Activated naive CD4-positive, alpha-beta T cell treated with anti-CD3 and anti-CD28 coated beads, Interleukin-2, amount 50 U/mL, for 24 hours (primary cell): ENCODE measurements at regions not wholly inside any gene's neighbourhood (a gene's known extent, or its start where the extent isn't known, plus 50 kb on each side); places are given as distances from the start of the nearest gene placed in this dataset.
"Not testable (repeated sequence)": the region's sequence is repeated elsewhere in the genome, so short reads cannot be mapped to it uniquely, and the experiment has no call there.

Experiments
- H3K27ac Mint-ChIP-seq: one replicate; pipeline ENCODE4 v1.8.0; 2021; ENCODE audit warnings: mild to moderate bottlenecking, mixed read lengths
- H3K27me3 Mint-ChIP-seq: one replicate; pipeline ENCODE4 v1.8.0; 2021; ENCODE audit warnings: mixed read lengths
- H3K36me3 Mint-ChIP-seq: one replicate; pipeline ENCODE4 v1.8.0; 2021; ENCODE audit warnings: mixed read lengths
- H3K4me1 Mint-ChIP-seq: one replicate; pipeline ENCODE4 v1.8.0; 2021; ENCODE audit warnings: mixed read lengths
- H3K4me3 Mint-ChIP-seq: one replicate; pipeline ENCODE4 v1.8.0; 2021; ENCODE audit warnings: mild to moderate bottlenecking, mixed read lengths
- H3K9me3 Mint-ChIP-seq: one replicate; pipeline ENCODE4 v1.8.0; 2021; ENCODE audit warnings: mixed read lengths

DNA sequence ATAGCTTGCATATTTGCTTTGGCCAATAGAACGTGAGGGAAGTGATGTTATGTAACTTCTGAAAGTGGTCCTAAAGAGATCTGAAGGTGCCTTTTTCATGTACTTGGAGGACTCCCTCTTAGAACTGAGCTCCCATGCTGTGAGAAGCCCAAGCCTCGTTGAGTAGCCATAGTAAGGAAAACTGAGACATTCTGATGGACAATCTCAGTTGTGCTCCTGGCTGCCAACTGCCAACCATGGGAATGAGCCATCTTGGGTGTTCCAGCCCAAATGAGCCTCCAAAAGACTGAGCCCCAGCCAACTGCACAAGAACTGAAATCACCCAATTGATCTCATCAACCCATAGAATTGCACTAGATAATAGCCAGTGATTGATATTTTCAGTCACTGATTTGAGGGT is 106.7 kb downstream of the MRPL39 start:
- Mint-ChIP-seq H3K4me1 (peaks cover 69% of the 10 kb centered on the region), H3K27ac (peak overlapping the region; percentile 93), H3K4me3 (peak overlapping the region; percentile 82), H3K9me3 (peaks cover 20% of the 10 kb centered on the region), H3K27me3 (no peaks in the 10 kb centered on the region), H3K36me3 (peaks cover 25% of the 10 kb centered on the region)

DNA sequence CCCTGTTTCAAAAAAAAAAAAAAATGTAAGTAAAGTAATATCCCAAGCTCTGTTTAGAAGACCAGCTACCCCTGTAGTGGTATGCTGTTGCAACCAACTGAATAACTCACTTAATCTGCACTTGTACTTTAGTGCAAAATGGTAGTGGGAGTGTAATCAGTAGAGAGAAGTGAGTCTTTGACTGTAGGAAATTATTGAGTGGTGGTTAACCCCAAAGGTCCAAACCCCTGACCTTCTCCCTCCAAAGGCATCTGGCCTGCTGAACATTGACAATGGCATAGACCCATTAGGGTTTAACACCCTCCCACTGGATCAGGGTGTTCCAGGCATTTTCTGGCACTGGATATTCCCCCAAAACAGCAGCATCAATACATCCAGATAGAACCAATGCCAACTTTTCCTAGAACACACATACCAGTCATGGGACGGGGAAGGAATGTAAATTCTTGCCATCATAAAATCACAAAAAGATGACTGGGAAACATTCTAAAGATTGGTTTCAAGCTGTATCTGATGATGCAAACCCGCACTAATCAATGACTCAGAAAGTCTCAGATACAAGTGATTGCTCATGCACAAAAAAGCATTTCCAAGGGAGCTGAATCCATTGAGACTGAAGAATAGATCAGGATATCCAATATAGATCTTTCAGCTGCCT is 110.3 kb downstream of the MRPL39 start:
- Mint-ChIP-seq H3K27me3 (no peaks in the 10 kb centered on the region), H3K4me3 (no peak overlapping the region), H3K9me3 (peaks cover 10% of the 10 kb centered on the region), H3K36me3 (peaks cover 24% of the 10 kb centered on the region), H3K27ac (peak overlapping the region; percentile 4), H3K4me1 (peaks cover 43% of the 10 kb centered on the region)

DNA sequence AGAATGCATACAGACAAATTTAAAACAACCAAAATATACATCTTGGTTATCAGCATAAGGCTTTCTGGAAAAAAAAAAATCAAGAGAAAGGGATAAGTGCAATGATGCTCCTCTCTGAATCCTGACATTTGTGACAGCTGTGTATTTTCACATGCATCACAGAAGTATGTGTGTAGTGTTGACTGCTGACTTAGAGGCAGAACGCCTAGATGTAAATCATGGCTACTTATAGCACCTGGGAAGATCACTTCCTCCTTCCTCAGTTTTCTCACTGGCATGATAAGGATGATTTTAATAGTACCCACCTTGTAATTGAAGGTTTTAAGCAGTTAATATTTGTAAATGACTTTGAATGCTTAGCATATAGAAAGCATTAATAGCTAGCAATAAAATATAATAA is 112.5 kb downstream of the MRPL39 start:
- H3K27ac Mint-ChIP-seq: no peak overlapping the region
- peaks cover 6% of the 10 kb centered on the region for H3K9me3 Mint-ChIP-seq
- no peaks in the 10 kb centered on the region for H3K27me3 Mint-ChIP-seq
- H3K4me1 Mint-ChIP-seq: peaks cover 45% of the 10 kb centered on the region
- no peak overlapping the region for H3K4me3 Mint-ChIP-seq
- H3K36me3 Mint-ChIP-seq: peaks cover 28% of the 10 kb centered on the region

DNA sequence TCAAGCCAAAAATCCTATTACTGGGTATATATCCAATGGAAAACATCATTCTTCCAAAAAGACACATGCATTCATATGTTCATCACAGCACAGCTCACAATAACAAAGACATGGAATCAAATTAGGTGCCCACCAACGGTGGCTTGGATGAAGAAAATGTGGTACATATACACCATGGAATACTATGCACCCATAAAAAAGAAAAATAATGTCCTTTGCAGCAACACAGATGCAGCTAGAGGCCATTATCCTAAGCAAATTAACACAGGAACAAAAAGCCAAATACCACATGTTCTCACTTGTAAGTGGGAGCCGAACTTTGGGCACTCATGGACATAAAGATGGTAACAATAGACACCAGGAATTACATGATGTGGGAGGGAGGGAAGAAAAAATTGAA is 113.6 kb downstream of the MRPL39 start:
- Mint-ChIP-seq H3K4me1 (peaks cover 51% of the 10 kb centered on the region), H3K36me3 (peaks cover 28% of the 10 kb centered on the region), H3K9me3 (peaks cover 11% of the 10 kb centered on the region), H3K4me3 (no peak overlapping the region), H3K27me3 (no peaks in the 10 kb centered on the region), H3K27ac (peak overlapping the region; percentile 79)

DNA sequence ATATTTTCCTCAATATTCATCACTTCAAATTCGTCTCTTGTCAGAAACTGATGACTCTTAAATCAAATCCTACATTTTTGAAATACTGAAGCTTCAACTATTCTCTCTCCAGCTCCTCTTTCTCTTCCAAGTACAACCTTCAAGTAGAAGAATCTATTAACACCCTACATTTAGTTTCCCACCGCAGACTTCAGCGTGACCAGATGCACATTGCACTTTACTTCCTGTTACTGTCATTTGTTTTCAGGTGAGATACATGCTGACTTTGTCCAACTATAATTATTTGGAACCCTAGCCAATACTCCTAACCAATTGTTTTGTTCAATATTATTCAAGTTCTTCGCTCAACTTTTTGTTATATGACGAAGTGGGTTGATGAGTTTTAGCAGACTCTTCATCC is 116.0 kb downstream of the MRPL39 start:
- H3K36me3 Mint-ChIP-seq: peaks cover 25% of the 10 kb centered on the region
- no peaks in the 10 kb centered on the region for H3K27me3 Mint-ChIP-seq
- peaks cover 13% of the 10 kb centered on the region for H3K9me3 Mint-ChIP-seq
- H3K4me1 Mint-ChIP-seq: peaks cover 59% of the 10 kb centered on the region
- H3K27ac Mint-ChIP-seq: peak overlapping the region; percentile 84
- peak overlapping the region; percentile 76 for H3K4me3 Mint-ChIP-seq

DNA sequence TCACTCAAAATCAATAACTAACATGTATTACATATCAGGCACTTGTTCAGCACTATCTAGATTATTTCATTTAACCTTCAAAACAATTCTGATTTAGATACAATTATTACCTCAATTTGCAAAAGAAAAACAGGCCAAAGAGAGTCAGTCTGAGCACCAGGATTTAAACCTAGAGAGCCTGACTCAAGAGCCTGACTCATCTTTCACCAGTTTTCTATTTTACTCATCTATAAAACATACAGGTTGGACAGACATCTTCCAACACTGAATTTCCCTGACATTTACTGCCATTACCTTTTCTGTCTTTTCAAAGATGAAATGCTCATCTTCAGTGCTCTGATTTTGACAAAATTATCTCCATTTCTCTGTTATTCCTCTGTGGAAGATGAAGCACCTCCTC is 116.5 kb downstream of the MRPL39 start:
- Mint-ChIP-seq H3K27me3 (no peaks in the 10 kb centered on the region), H3K4me3 (peak overlapping the region; percentile 76), H3K4me1 (peaks cover 64% of the 10 kb centered on the region), H3K36me3 (peaks cover 25% of the 10 kb centered on the region), H3K9me3 (peaks cover 13% of the 10 kb centered on the region), H3K27ac (peak overlapping the region; percentile 84)

DNA sequence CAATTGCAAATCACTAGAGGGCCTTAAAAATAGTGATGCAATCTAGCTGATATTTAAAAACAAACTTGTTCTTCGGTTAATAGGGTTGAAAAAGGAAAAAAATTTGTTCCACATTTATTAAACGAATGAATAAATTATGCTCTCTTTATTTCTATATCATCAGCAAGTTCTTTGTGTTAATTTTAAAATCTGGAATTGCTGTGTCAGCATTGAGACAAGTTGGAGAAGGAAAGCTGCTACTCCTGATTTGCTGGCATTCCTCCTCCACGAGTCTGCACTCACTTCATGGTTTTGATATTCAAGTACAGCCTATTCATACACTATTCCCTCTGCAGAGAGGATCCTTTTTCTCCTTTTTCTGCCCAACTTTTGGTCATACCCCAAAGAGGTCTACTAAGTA is 117.6 kb downstream of the MRPL39 start:
- Mint-ChIP-seq H3K27me3 (no peaks in the 10 kb centered on the region), H3K36me3 (peaks cover 22% of the 10 kb centered on the region), H3K4me3 (no peak overlapping the region), H3K27ac (peak overlapping the region; percentile 84), H3K4me1 (peaks cover 75% of the 10 kb centered on the region), H3K9me3 (peaks cover 13% of the 10 kb centered on the region)

DNA sequence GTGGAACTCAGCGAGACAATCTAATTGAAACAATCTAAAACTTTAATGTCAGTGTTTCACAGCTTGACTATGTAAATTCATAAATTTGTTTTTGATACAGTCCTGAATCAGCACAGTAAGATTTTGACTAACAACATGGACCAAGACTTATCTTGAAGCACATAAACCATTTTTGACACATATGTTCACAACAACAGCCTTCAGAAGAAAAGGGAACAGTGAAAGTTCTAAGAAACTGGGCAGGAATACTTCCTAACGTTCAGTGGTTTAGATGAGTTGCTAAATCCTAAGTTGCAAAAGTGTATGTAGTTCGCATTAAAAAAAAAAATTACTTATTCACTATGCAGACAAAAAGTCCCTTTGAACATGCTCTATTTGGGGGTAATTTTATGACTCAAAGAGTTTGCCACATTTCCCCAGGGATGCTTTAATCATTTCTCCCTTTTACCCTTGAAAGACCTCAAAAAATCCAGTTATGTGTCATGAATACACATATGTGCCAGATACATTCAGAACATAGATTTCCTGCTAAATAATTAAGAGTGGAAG is 120.2 kb downstream of the MRPL39 start:
- H3K4me3 Mint-ChIP-seq: peak overlapping the region; percentile 53
- peaks cover 28% of the 10 kb centered on the region for H3K36me3 Mint-ChIP-seq
- peaks cover 29% of the 10 kb centered on the region for H3K9me3 Mint-ChIP-seq
- peak overlapping the region; percentile 92 for H3K27ac Mint-ChIP-seq
- H3K27me3 Mint-ChIP-seq: no peaks in the 10 kb centered on the region
- H3K4me1 Mint-ChIP-seq: peaks cover 83% of the 10 kb centered on the region

DNA sequence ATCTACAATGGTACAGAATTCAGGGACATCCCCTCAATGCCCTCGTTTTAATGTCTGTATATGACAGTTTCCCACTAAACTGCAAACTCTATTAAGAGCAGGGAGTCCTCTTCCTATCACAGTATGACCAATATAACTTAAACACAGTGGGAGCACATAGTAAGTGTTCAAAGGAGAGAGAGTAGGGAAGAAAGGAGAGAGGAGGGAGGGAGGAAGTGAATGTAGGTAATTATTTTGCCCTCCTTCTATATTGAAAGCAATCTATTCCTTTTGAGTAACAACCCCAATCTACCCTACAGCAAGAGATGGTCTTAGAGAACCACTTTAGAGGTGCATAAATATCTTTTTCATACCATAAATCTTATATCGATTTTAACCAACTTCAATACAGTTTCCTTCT is 121.4 kb downstream of the MRPL39 start:
- peaks cover 70% of the 10 kb centered on the region for H3K4me1 Mint-ChIP-seq
- H3K27me3 Mint-ChIP-seq: no peaks in the 10 kb centered on the region
- peak overlapping the region; percentile 88 for H3K27ac Mint-ChIP-seq
- peaks cover 35% of the 10 kb centered on the region for H3K9me3 Mint-ChIP-seq
- H3K4me3 Mint-ChIP-seq: no peak overlapping the region
- H3K36me3 Mint-ChIP-seq: peaks cover 33% of the 10 kb centered on the region

DNA sequence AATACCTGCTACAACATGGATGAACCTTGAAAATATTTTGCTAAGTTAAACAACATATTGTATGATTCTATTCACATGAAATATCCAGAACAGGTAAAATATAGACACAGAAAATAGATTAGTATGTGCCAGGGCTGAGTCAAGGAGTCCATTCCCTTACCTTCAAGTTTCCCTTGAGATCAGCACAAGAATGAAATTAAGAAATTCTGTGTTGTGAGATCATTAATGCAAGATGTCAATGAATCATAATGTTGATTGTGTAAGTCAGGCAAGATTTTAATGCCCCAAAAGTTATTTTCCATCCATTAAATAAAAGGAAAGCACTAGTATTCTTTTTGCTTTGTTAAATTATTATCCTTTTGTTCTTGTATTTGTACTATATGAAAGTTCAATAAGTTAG is 139.4 kb downstream of the MRPL39 start:
- Mint-ChIP-seq H3K4me3 (peak overlapping the region; percentile 59), H3K27me3 (no peaks in the 10 kb centered on the region), H3K4me1 (peaks cover 59% of the 10 kb centered on the region), H3K36me3 (peaks cover 20% of the 10 kb centered on the region), H3K27ac (peak overlapping the region; percentile 78), H3K9me3 (peaks cover 27% of the 10 kb centered on the region)

DNA sequence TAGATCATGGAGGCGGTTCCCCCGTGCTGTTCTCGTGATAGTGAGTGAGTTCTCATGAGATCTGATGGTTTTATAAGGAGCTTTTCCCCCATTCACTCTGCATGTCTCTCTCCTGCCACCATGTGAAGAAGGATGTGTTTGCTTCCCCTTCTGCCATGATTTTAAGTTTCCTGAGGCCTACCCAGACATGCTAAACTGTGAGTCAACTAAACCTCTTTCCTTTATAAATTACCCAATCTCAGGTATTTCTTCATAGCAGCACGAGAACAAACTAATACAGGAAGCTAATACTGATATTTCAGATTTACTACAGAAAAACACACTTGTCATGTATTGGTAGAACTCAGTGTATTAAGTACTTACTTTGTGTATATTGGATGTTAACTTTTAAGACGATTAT is 140.2 kb downstream of the MRPL39 start:
- H3K27me3 Mint-ChIP-seq: not testable (repeated sequence)
- peak overlapping the region; percentile 52 for H3K27ac Mint-ChIP-seq
- H3K4me3 Mint-ChIP-seq: peak overlapping the region; percentile 64
- peaks cover 27% of the 10 kb centered on the region for H3K9me3 Mint-ChIP-seq
- H3K4me1 Mint-ChIP-seq: peaks cover 66% of the 10 kb centered on the region
- peaks cover 23% of the 10 kb centered on the region for H3K36me3 Mint-ChIP-seq

DNA sequence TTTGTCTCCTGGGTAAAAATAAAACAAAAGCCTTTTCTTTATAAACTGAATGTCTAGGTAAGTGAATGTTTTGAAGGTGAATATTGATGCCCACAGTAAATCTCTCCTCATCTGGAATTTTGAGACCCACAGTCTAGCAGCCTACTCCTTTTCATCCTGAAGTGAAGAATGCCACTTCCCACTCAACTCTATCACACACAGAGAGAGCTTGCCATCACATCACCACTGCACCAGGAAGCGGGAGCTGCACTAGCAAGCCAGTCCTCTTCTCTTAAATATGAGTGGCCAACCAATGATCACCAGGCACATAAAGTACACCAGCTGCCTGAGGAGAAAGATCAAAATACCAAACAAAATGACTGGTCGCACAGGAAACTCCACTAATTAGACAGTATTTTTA is 140.8 kb downstream of the MRPL39 start:
- Mint-ChIP-seq H3K27ac (no peak overlapping the region), H3K4me1 (peaks cover 72% of the 10 kb centered on the region), H3K4me3 (no peak overlapping the region), H3K36me3 (peaks cover 23% of the 10 kb centered on the region), H3K27me3 (no peaks in the 10 kb centered on the region), H3K9me3 (peaks cover 27% of the 10 kb centered on the region)

DNA sequence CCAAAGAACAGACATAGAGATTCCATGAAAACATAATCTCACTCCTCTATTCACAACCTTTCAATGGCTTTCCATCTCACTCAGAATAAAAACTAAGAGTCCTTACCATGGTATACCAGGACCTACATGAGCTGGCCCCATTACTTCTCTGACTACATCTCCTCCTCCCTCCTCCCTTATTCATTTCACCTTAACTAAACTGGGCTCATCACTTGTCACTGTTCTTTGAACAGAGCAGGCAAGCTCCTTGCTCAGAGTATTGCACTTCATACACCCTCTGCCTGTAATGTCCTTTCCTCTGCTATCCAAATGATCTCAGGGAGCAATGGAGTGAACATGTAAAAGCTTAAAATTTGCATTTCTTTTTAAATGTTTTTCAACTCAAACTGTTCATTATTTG is 142.0 kb downstream of the MRPL39 start:
- Mint-ChIP-seq H3K4me3 (peak overlapping the region; percentile 64), H3K9me3 (peaks cover 22% of the 10 kb centered on the region), H3K27ac (peak overlapping the region; percentile 97), H3K27me3 (no peaks in the 10 kb centered on the region), H3K36me3 (peaks cover 23% of the 10 kb centered on the region), H3K4me1 (peaks cover 79% of the 10 kb centered on the region)

DNA sequence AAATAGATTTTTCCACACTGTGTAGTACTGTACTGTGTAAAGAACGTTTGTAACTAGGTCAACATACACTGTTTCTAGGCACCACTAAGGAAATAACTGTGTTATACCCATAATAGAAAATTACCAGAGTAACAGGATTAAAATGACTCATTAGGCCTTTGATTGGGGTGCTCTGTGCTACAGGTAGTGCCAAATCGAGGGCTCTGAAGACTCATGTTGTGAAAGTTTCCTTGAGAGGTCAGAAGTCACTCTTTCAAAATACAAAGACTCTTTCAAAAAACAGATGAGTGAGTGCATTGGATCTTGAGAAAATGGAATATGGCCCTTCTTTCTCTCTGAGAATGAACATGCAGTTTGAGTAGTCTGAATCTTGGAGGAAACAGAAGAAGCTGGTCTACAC is 143.0 kb downstream of the MRPL39 start:
- H3K4me1 Mint-ChIP-seq: peaks cover 89% of the 10 kb centered on the region
- peaks cover 29% of the 10 kb centered on the region for H3K36me3 Mint-ChIP-seq
- no peaks in the 10 kb centered on the region for H3K27me3 Mint-ChIP-seq
- H3K4me3 Mint-ChIP-seq: peak overlapping the region; percentile 64
- peaks cover 26% of the 10 kb centered on the region for H3K9me3 Mint-ChIP-seq
- H3K27ac Mint-ChIP-seq: peak overlapping the region; percentile 97

DNA sequence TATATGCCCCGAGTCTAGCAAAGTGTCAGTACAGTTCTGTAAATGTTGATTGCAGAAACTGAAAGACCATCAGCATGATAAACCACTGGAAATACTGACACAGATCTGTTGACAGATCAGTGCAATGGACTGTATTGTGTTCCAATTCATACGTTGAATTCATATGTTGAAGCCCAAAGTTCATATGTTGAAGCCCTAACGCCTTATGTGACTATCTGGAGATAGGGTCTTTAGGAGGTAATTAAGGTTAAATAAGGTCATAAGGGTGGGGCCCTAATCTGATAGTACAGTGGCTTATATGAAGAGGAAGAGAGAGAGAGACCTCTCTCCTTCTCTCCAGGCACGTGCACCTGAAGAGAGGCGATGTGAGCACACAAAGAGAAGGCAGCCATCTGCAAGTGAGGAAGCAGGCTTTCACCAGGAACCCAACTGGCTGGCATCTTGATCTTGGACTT is 144.7 kb downstream of the MRPL39 start:
- H3K36me3 Mint-ChIP-seq: peaks cover 29% of the 10 kb centered on the region
- peaks cover 21% of the 10 kb centered on the region for H3K9me3 Mint-ChIP-seq
- peak overlapping the region; percentile 97 for H3K27ac Mint-ChIP-seq
- H3K4me3 Mint-ChIP-seq: peak overlapping the region; percentile 62
- H3K27me3 Mint-ChIP-seq: no peaks in the 10 kb centered on the region
- peaks cover 89% of the 10 kb centered on the region for H3K4me1 Mint-ChIP-seq

DNA sequence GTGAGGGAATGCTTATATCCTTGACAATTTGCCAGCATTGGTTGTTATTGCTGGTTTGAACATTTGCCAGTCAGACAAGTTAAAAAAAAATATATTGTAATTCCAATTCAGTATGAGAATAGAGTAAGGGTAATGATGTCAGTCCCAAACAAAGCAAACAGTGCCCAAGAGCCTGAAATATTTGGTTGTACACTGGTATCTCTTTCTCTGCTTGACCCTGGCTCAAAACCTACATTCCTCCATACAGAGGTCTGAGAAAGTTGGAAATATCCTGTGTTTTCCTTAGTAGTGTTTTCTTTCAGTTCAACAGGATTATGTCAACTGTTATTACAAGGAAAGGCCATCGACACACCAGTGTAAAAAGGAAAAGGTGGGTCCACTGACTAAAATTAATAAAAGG is 145.6 kb downstream of the MRPL39 start:
- Mint-ChIP-seq H3K4me3 (no peak overlapping the region), H3K27me3 (no peaks in the 10 kb centered on the region), H3K9me3 (peaks cover 20% of the 10 kb centered on the region), H3K36me3 (peaks cover 25% of the 10 kb centered on the region), H3K4me1 (peaks cover 90% of the 10 kb centered on the region), H3K27ac (peak overlapping the region; percentile 99)
